ENCODE measurements at regions not wholly inside any gene's neighbourhood (a gene's known extent, or its start where the extent isn't known, plus 50 kb on each side); places are given as distances from the start of the nearest gene placed in this dataset.

DNA sequence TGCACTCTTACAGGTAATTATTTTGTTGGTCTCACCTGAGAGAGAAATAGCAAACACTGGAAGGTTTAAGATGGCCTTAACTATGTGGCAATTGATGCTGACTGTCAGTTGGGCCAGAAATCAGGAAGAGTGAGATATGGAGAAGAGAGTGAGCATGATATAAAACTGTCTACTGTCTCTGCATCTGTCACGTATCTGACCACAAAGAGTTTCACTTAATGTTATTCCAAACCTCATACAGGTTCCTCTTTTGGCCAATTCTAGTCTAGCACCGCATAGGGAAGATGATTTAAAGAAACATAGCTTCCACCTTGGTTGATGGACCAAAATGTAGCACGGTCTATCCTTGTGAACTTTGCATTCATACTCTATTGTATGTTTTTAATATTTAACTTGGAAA lies 381.0 kb upstream of the BOD1L1 start (continued):
- TF ChIP-seq, protein P1, sequence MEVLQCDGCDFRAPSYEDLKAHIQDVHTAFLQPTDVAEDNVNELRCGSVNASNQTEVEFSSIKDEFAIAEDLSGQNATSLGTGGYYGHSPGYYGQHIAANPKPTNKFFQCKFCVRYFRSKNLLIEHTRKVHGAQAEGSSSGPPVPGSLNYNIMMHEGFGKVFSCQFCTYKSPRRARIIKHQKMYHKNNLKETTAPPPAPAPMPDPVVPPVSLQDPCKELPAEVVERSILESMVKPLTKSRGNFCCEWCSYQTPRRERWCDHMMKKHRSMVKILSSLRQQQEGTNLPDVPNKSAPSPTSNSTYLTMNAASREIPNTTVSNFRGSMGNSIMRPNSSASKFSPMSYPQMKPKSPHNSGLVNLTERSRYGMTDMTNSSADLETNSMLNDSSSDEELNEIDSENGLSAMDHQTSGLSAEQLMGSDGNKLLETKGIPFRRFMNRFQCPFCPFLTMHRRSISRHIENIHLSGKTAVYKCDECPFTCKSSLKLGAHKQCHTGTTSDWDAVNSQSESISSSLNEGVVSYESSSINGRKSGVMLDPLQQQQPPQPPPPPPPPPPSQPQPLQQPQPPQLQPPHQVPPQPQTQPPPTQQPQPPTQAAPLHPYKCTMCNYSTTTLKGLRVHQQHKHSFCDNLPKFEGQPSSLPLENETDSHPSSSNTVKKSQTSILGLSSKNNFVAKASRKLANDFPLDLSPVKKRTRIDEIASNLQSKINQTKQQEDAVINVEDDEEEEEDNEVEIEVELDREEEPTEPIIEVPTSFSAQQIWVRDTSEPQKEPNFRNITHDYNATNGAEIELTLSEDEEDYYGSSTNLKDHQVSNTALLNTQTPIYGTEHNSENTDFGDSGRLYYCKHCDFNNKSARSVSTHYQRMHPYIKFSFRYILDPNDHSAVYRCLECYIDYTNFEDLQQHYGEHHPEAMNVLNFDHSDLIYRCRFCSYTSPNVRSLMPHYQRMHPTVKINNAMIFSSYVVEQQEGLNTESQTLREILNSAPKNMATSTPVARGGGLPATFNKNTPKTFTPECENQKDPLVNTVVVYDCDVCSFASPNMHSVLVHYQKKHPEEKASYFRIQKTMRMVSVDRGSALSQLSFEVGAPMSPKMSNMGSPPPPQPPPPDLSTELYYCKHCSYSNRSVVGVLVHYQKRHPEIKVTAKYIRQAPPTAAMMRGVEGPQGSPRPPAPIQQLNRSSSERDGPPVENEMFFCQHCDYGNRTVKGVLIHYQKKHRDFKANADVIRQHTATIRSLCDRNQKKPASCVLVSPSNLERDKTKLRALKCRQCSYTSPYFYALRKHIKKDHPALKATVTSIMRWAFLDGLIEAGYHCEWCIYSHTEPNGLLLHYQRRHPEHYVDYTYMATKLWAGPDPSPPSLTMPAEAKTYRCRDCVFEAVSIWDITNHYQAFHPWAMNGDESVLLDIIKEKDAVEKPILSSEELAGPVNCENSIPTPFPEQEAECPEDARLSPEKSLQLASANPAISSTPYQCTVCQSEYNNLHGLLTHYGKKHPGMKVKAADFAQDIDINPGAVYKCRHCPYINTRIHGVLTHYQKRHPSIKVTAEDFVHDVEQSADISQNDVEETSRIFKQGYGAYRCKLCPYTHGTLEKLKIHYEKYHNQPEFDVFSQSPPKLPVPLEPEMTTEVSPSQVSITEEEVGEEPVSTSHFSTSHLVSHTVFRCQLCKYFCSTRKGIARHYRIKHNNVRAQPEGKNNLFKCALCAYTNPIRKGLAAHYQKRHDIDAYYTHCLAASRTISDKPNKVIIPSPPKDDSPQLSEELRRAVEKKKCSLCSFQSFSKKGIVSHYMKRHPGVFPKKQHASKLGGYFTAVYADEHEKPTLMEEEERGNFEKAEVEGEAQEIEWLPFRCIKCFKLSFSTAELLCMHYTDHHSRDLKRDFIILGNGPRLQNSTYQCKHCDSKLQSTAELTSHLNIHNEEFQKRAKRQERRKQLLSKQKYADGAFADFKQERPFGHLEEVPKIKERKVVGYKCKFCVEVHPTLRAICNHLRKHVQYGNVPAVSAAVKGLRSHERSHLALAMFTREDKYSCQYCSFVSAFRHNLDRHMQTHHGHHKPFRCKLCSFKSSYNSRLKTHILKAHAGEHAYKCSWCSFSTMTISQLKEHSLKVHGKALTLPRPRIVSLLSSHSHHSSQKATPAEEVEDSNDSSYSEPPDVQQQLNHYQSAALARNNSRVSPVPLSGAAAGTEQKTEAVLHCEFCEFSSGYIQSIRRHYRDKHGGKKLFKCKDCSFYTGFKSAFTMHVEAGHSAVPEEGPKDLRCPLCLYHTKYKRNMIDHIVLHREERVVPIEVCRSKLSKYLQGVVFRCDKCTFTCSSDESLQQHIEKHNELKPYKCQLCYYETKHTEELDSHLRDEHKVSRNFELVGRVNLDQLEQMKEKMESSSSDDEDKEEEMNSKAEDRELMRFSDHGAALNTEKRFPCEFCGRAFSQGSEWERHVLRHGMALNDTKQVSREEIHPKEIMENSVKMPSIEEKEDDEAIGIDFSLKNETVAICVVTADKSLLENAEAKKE (CRISPR knock-in tag; IDR thresholded peaks at IDR 0.05), result no peak
- TF ChIP-seq, protein P2, sequence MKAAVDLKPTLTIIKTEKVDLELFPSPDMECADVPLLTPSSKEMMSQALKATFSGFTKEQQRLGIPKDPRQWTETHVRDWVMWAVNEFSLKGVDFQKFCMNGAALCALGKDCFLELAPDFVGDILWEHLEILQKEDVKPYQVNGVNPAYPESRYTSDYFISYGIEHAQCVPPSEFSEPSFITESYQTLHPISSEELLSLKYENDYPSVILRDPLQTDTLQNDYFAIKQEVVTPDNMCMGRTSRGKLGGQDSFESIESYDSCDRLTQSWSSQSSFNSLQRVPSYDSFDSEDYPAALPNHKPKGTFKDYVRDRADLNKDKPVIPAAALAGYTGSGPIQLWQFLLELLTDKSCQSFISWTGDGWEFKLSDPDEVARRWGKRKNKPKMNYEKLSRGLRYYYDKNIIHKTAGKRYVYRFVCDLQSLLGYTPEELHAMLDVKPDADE (IDR thresholded peaks at IDR 0.05), result no peak

DNA sequence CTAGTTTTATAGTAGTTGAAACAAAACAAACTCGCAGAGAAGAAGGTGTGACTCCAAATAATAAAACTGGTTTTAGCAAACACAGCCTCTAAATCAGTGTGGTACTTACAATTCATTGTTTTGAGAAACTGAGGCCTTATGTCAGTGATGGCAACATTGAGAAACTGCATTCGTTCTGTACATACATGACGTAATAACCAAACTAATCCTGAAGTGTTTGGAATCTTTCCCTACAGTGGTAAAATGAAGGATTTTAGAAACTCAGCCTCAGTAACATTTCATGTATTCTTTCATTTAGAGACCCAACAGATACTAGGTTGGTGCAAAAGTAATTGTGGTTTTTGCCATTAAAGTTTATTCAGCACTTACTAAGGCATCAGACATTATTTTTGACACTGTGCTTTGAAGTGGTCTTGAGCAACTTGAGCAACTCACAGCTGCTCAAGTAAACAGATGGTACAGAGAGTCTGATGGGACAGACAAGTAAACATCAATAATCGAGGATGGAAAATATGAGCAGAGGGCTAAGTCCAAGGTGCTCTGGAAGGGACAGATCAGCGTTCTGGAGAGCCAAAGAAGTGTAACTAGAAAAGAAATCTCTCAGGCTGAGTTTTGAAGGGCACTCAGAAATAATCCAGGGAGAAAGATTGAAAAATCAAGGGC lies 390.8 kb upstream of the BOD1L1 start:
- Mint-ChIP-seq H3K27ac (no peak overlapping the region), H3K9me3 (peaks cover 16% of the 10 kb centered on the region), H3K4me1 (no peaks in the 10 kb centered on the region), H3K36me3 (ENCODE audit: low read depth) (peaks cover 9% of the 10 kb centered on the region), H3K4me3 (no peak overlapping the region), H3K27me3 (ENCODE audit: insufficient read depth, low read depth, poor library complexity) (no peaks in the 10 kb centered on the region)
- H4K20me1 ChIP-seq (replicated peaks; ENCODE audit: insufficient read depth), result no peaks in the 10 kb centered on the region
- H3K4me2 ChIP-seq, result no peak overlapping the region
- DNase-seq (ENCODE audit: low spot score) (no peak), ATAC-seq (no peak)
- no peaks in the 10 kb centered on the region for H3K36me3 ChIP-seq (ENCODE audit: insufficient read depth)
- no peaks in the 10 kb centered on the region for H3K79me2 ChIP-seq (replicated peaks; ENCODE audit: insufficient read depth)
- no peak overlapping the region for H2AFZ ChIP-seq
- H3K9me2 ChIP-seq (ENCODE audit: insufficient read depth), result peaks cover 15% of the 10 kb centered on the region
- H3K27me3 ChIP-seq (ENCODE audit: insufficient read depth), result no peaks in the 10 kb centered on the region
- H3K27ac ChIP-seq (ENCODE audit: low read depth), result no peak overlapping the region
- H3K4me1 ChIP-seq (ENCODE audit: insufficient read depth), result no peaks in the 10 kb centered on the region
- H3K4me3 ChIP-seq, result no peak overlapping the region
- no peaks in the 10 kb centered on the region for H3F3A ChIP-seq (replicated peaks; ENCODE audit: low read depth)
- no peak for TF ChIP-seq NANOG (IDR thresholded peaks at IDR 0.05; ENCODE audit: borderline replicate concordance)
- TF ChIP-seq, protein P3, sequence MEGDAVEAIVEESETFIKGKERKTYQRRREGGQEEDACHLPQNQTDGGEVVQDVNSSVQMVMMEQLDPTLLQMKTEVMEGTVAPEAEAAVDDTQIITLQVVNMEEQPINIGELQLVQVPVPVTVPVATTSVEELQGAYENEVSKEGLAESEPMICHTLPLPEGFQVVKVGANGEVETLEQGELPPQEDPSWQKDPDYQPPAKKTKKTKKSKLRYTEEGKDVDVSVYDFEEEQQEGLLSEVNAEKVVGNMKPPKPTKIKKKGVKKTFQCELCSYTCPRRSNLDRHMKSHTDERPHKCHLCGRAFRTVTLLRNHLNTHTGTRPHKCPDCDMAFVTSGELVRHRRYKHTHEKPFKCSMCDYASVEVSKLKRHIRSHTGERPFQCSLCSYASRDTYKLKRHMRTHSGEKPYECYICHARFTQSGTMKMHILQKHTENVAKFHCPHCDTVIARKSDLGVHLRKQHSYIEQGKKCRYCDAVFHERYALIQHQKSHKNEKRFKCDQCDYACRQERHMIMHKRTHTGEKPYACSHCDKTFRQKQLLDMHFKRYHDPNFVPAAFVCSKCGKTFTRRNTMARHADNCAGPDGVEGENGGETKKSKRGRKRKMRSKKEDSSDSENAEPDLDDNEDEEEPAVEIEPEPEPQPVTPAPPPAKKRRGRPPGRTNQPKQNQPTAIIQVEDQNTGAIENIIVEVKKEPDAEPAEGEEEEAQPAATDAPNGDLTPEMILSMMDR (conservative IDR thresholded peaks at IDR 0.05; ENCODE audit: low read depth in 2 of 2), result no peak
- TF ChIP-seq POLR2AphosphoS5 (IDR thresholded peaks at IDR 0.05; ENCODE audit: low read depth), result no peak
- TF ChIP-seq ZNF331 (CRISPR knock-in tag; IDR thresholded peaks at IDR 0.05; ENCODE audit: low read depth), result no peak
- no peak for TF ChIP-seq JUNB (IDR thresholded peaks at IDR 0.05; ENCODE audit: unreplicated experiment)

All from GM23338 (cell line).